SJCRH30 (cell line): ENCODE measurements at regions not wholly inside any gene's neighbourhood (a gene's known extent, or its start where the extent isn't known, plus 50 kb on each side); places are given as distances from the start of the nearest gene placed in this dataset.
A peak's percentile ranks its signal among the peaks of the same experiment; 100 is the strongest.
"Not testable (repeated sequence)": the region's sequence is repeated elsewhere in the genome, so short reads cannot be mapped to it uniquely, and the experiment has no call there.

Source experiments
- DNase-seq, 2 experiments: peaks; one replicate each; pipeline ENCODE4 v3.0.0-alpha.2; 2015 to 2020
- H3K27ac ChIP-seq: fragments of 250-450 bp; sonication (Bioruptor Pico); 2 replicates; pipeline ENCODE4 v1.5.1; 2020; ENCODE audit warnings: mild to moderate bottlenecking, moderate library complexity
- H3K27me3 ChIP-seq: fragments of 250-450 bp; sonication (Bioruptor Pico); 2 replicates; pipeline ENCODE4 v1.5.1; 2020; ENCODE audit warnings: mild to moderate bottlenecking, moderate library complexity
- H3K36me3 ChIP-seq: fragments of 250-450 bp; sonication (Bioruptor Pico); 2 replicates; pipeline ENCODE4 v1.5.1; 2020; ENCODE audit warnings: mild to moderate bottlenecking, moderate library complexity
- H3K4me1 ChIP-seq: fragments of 250-450 bp; sonication (Bioruptor Pico); 2 replicates; pipeline ENCODE4 v1.5.1; 2020; ENCODE audit warnings: mild to moderate bottlenecking, moderate library complexity
- H3K4me3 ChIP-seq: fragments of 250-450 bp; sonication (Bioruptor Pico); 2 replicates; pipeline ENCODE4 v1.5.1; 2020; ENCODE audit warnings: mild to moderate bottlenecking, moderate library complexity
- H3K9me3 ChIP-seq: fragments of 250-450 bp; sonication (Bioruptor Pico); replicated peaks from 2 replicates; pipeline ENCODE4 v1.5.1; 2020; ENCODE audit warnings: mild to moderate bottlenecking, moderate library complexity

GRCh38 chr13:18992791-18993190, 188.8 kb downstream of the TUBA3C start:
- H3K27ac ChIP-seq: no peak overlapping the region
- no peaks in the 10 kb centered on the region for H3K9me3 ChIP-seq
- no peaks in the 10 kb centered on the region for H3K36me3 ChIP-seq
- DNase-seq: no peak
- H3K4me3 ChIP-seq: no peak overlapping the region
- no peaks in the 10 kb centered on the region for H3K27me3 ChIP-seq
- no peaks in the 10 kb centered on the region for H3K4me1 ChIP-seq

GRCh38 chr13:18991060-18991459, 190.6 kb downstream of the TUBA3C start:
- DNase-seq: no peak
- H3K9me3 ChIP-seq: no peaks in the 10 kb centered on the region
- no peaks in the 10 kb centered on the region for H3K27me3 ChIP-seq
- no peaks in the 10 kb centered on the region for H3K36me3 ChIP-seq
- no peaks in the 10 kb centered on the region for H3K4me1 ChIP-seq
- no peak overlapping the region for H3K27ac ChIP-seq
- no peak overlapping the region for H3K4me3 ChIP-seq

- DNase-seq: no peak
- Histone ChIP-seq H3K27ac (no peak overlapping the region), H3K9me3 (no peaks in the 10 kb centered on the region), H3K4me1 (no peaks in the 10 kb centered on the region), H3K27me3 (no peaks in the 10 kb centered on the region; the same call in 1 of the 2 replicates), H3K36me3 (no peaks in the 10 kb centered on the region), H3K4me3 (no peak overlapping the region)
Measured at GRCh38 chr13:18978447-18978846, 203.2 kb downstream of the TUBA3C start.

- Histone ChIP-seq H3K4me3 (no peak overlapping the region), H3K27me3 (no peaks in the 10 kb centered on the region; the same call in 1 of the 2 replicates), H3K9me3 (no peaks in the 10 kb centered on the region), H3K36me3 (no peaks in the 10 kb centered on the region), H3K4me1 (no peaks in the 10 kb centered on the region), H3K27ac (no peak overlapping the region)
- DNase-seq: no peak
Measured at GRCh38 chr13:18977857-18978256, 203.8 kb downstream of the TUBA3C start.

GRCh38 chr13:18971576-18972219, 209.9 kb downstream of the TUBA3C start:
- H3K27ac ChIP-seq: no peak overlapping the region
- H3K36me3 ChIP-seq: no peaks in the 10 kb centered on the region
- no peak overlapping the region for H3K4me3 ChIP-seq
- H3K9me3 ChIP-seq: no peaks in the 10 kb centered on the region
- H3K4me1 ChIP-seq: no peaks in the 10 kb centered on the region
- peak in 1 of 2 experiments; percentile 51 for DNase-seq
- no peaks in the 10 kb centered on the region; the same call in 1 of the 2 replicates for H3K27me3 ChIP-seq

- H3K27me3 ChIP-seq: no peaks in the 10 kb centered on the region
- H3K9me3 ChIP-seq: no peaks in the 10 kb centered on the region
- no peak for DNase-seq
- H3K4me1 ChIP-seq: no peaks in the 10 kb centered on the region
- no peak overlapping the region for H3K27ac ChIP-seq
- no peak overlapping the region for H3K4me3 ChIP-seq
- H3K36me3 ChIP-seq: no peaks in the 10 kb centered on the region
Measured at GRCh38 chr13:18965347-18965855, 216.2 kb downstream of the TUBA3C start.

GRCh38 chr13:18964942-18965341, 216.7 kb downstream of the TUBA3C start:
- H3K4me1 ChIP-seq: no peaks in the 10 kb centered on the region
- H3K9me3 ChIP-seq: no peaks in the 10 kb centered on the region
- no peak overlapping the region for H3K4me3 ChIP-seq

GRCh38 chr13:18963684-18964083, 217.9 kb downstream of the TUBA3C start:
- H3K27me3 ChIP-seq, DNase-seq, H3K4me1 ChIP-seq, H3K36me3 ChIP-seq, H3K4me3 ChIP-seq, H3K27ac ChIP-seq, H3K9me3 ChIP-seq: not testable (repeated sequence)

More at GRCh38 chr13:18964942-18965341, 216.7 kb downstream of the TUBA3C start:
- H3K27ac ChIP-seq: no peak overlapping the region
- H3K27me3 ChIP-seq: no peaks in the 10 kb centered on the region
- DNase-seq: no peak
- H3K36me3 ChIP-seq: no peaks in the 10 kb centered on the region

- Histone ChIP-seq H3K27ac (no peak overlapping the region), H3K27me3 (no peaks in the 10 kb centered on the region), H3K4me1 (no peaks in the 10 kb centered on the region), H3K9me3 (no peaks in the 10 kb centered on the region), H3K4me3 (no peak overlapping the region), H3K36me3 (no peaks in the 10 kb centered on the region)
- DNase-seq: no peak
Measured at GRCh38 chr13:18962168-18962734, 219.4 kb downstream of the TUBA3C start.

GRCh38 chr13:18961383-18962117, 220.1 kb downstream of the TUBA3C start:
- no peaks in the 10 kb centered on the region for H3K36me3 ChIP-seq
- H3K9me3 ChIP-seq: no peaks in the 10 kb centered on the region
- H3K4me3 ChIP-seq: no peak overlapping the region
- H3K27me3 ChIP-seq: no peaks in the 10 kb centered on the region
- no peaks in the 10 kb centered on the region for H3K4me1 ChIP-seq
- DNase-seq: no peak
- no peak overlapping the region for H3K27ac ChIP-seq

- H3K9me3 ChIP-seq: no peaks in the 10 kb centered on the region
- DNase-seq: no peak
- no peaks in the 10 kb centered on the region for H3K36me3 ChIP-seq
- H3K4me1 ChIP-seq: no peaks in the 10 kb centered on the region
- H3K27me3 ChIP-seq: no peaks in the 10 kb centered on the region
- H3K27ac ChIP-seq: no peak overlapping the region
- H3K4me3 ChIP-seq: no peak overlapping the region
Measured at GRCh38 chr13:18960637-18961227, 220.9 kb downstream of the TUBA3C start.

- Histone ChIP-seq H3K27me3 (no peaks in the 10 kb centered on the region), H3K9me3 (no peaks in the 10 kb centered on the region), H3K36me3 (no peaks in the 10 kb centered on the region), H3K27ac (no peak overlapping the region), H3K4me1 (no peaks in the 10 kb centered on the region), H3K4me3 (no peak overlapping the region)
- no peak for DNase-seq
Measured at GRCh38 chr13:18959996-18960395, 221.6 kb downstream of the TUBA3C start.

- no peak for DNase-seq
- Histone ChIP-seq H3K36me3 (no peaks in the 10 kb centered on the region), H3K9me3 (no peaks in the 10 kb centered on the region), H3K27me3 (no peaks in the 10 kb centered on the region), H3K4me1 (no peaks in the 10 kb centered on the region), H3K4me3 (no peak overlapping the region), H3K27ac (no peak overlapping the region)
Measured at GRCh38 chr13:18959229-18959628, 222.4 kb downstream of the TUBA3C start.

GRCh38 chr13:18956473-18957078, 225.0 kb downstream of the TUBA3C start:
- H3K4me1 ChIP-seq: no peaks in the 10 kb centered on the region
- no peak overlapping the region for H3K4me3 ChIP-seq
- no peaks in the 10 kb centered on the region for H3K9me3 ChIP-seq

GRCh38 chr13:18954254-18954653, 227.4 kb downstream of the TUBA3C start:
- no peak overlapping the region for H3K4me3 ChIP-seq
- H3K27ac ChIP-seq: no peak overlapping the region
- no peak for DNase-seq
- no peaks in the 10 kb centered on the region for H3K27me3 ChIP-seq
- no peaks in the 10 kb centered on the region for H3K9me3 ChIP-seq
- no peaks in the 10 kb centered on the region for H3K36me3 ChIP-seq
- H3K4me1 ChIP-seq: no peaks in the 10 kb centered on the region

More at GRCh38 chr13:18956473-18957078, 225.0 kb downstream of the TUBA3C start:
- no peaks in the 10 kb centered on the region for H3K36me3 ChIP-seq
- no peak for DNase-seq
- no peak overlapping the region for H3K27ac ChIP-seq
- no peaks in the 10 kb centered on the region for H3K27me3 ChIP-seq
